Type B pancreatic cell (in vitro differentiated cells): ENCODE measurements at regions not wholly inside any gene's neighbourhood (a gene's known extent, or its start where the extent isn't known, plus 50 kb on each side); places are given as distances from the start of the nearest gene placed in this dataset.
A peak's percentile ranks its signal among the peaks of the same experiment; 100 is the strongest.

Experiments
- DNase-seq: peaks from one replicate; pipeline ENCODE4 v3.0.0; 2021; ENCODE audit warnings: mixed read lengths; ENCODE audit not compliant: unreplicated experiment; ENCODE audit errors: extremely low spot score
- H3K27ac Mint-ChIP-seq: 2 replicates; pipeline ENCODE4 v1.8.0; 2021; ENCODE audit warnings: mild to moderate bottlenecking, mixed read lengths
- H3K27me3 Mint-ChIP-seq: 2 replicates; pipeline ENCODE4 v1.8.0; 2021; ENCODE audit warnings: mixed read lengths
- H3K36me3 Mint-ChIP-seq: 2 replicates; pipeline ENCODE4 v1.8.0; 2021; ENCODE audit warnings: mixed read lengths
- H3K4me1 Mint-ChIP-seq: one replicate; pipeline ENCODE4 v1.8.0; 2021; ENCODE audit warnings: mixed read lengths; ENCODE audit not compliant: unreplicated experiment
- H3K4me3 Mint-ChIP-seq: 2 replicates; pipeline ENCODE4 v1.8.0; 2021; ENCODE audit warnings: mild to moderate bottlenecking, mixed read lengths
- H3K9me3 Mint-ChIP-seq: 2 replicates; pipeline ENCODE4 v1.8.0; 2021; ENCODE audit warnings: mixed read lengths
- TF ChIP-seq, protein P1 (sequence below): fragments of 200-600 bp; sonication (generic); conservative IDR thresholded peaks from 2 replicates; pipeline ENCODE4 v1.5.0; 2021; ENCODE audit warnings: antibody characterized with exemption, mild to moderate bottlenecking

DNA sequence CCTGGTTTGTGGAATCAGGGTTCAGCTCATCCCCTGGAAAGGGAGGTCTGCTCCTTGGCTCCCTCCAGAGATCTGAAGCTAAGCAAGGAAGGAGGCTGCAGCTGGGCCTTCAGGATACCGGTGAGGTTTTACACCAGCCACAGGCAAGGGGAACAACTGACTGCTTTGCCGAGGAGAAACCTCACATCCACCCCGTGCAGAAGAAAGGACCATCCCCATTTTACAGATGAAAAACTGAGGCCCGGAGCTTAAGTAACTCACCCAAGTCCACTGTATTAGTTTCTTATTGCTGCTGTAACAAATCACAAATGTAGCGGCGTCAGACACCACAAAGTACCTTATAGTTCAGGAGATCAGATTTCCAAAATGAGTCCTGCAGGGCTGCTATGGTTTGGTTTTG lies 173.7 kb downstream of the MN1 start:
- Mint-ChIP-seq H3K27ac (no peak overlapping the region), H3K4me1 (peaks cover 29% of the 10 kb centered on the region), H3K4me3 (no peak overlapping the region), H3K9me3 (peaks cover 5% of the 10 kb centered on the region), H3K27me3 (peaks cover 6% of the 10 kb centered on the region), H3K36me3 (peaks cover 3% of the 10 kb centered on the region)
- TF ChIP-seq, protein P1, sequence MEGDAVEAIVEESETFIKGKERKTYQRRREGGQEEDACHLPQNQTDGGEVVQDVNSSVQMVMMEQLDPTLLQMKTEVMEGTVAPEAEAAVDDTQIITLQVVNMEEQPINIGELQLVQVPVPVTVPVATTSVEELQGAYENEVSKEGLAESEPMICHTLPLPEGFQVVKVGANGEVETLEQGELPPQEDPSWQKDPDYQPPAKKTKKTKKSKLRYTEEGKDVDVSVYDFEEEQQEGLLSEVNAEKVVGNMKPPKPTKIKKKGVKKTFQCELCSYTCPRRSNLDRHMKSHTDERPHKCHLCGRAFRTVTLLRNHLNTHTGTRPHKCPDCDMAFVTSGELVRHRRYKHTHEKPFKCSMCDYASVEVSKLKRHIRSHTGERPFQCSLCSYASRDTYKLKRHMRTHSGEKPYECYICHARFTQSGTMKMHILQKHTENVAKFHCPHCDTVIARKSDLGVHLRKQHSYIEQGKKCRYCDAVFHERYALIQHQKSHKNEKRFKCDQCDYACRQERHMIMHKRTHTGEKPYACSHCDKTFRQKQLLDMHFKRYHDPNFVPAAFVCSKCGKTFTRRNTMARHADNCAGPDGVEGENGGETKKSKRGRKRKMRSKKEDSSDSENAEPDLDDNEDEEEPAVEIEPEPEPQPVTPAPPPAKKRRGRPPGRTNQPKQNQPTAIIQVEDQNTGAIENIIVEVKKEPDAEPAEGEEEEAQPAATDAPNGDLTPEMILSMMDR: no peak
- no peak for DNase-seq

DNA sequence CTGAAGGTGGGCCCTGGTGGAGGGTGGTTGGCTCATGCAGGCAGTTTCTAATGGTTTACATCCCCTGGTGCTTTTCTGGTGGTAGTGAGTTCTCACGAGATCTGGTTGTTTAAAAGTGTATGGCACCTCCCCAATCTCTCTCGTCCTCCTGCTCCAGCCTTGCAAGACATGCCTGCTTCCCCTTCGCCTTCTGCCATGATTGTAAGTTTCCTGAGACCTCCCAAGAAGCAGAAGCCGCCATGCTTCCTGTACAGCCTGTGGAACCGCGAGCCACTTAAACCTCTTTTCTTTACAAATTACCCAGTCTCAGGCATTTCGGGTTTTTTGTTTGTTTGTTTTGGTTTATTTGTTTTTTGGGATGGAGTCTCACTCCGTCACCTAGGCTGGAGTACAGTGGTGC lies 173.2 kb downstream of the MN1 start:
- DNase-seq: no peak
- H3K27ac Mint-ChIP-seq: peak overlapping the region; percentile 83
- H3K36me3 Mint-ChIP-seq: peaks cover 3% of the 10 kb centered on the region
- H3K4me1 Mint-ChIP-seq: peaks cover 33% of the 10 kb centered on the region
- H3K9me3 Mint-ChIP-seq: peaks cover 5% of the 10 kb centered on the region
- peaks cover 7% of the 10 kb centered on the region for H3K27me3 Mint-ChIP-seq
- TF ChIP-seq, protein P1: no peak
- no peak overlapping the region for H3K4me3 Mint-ChIP-seq

DNA sequence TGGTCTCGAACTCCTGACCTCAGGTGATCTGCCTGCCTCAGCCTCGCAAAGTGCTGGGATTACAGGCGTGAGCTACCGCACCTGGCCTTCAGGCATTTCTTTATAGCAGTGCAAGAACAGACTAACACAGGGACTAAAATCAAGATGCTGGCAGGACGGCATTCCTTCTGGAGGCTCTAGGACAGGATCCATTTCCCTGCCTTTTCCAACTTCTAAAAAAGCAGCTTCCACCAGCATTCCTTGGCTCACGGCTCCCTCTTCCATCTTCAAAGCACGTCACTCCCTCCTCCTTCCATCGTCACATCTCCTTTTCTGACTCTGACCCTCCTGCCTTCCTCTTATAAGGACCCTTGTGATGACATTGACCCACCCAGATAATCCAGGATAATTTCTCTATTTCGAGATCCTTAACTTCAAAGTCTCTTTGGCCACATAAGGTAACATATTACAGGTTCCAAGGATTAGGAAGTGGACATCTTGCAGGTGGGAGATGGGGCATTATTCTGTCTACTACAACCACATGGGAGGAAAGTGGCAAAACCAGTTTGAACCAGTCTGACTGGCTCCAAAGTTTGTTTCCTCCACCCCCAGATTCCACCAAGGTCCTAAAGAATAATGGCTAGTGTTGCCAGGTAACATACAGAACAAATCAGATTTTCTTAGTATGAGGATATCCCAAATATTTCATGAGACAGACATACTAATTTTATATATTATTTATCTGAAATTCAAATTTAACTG lies 172.5 kb downstream of the MN1 start:
- TF ChIP-seq, protein P1: no peak
- Mint-ChIP-seq H3K36me3 (peaks cover 3% of the 10 kb centered on the region), H3K27me3 (peaks cover 14% of the 10 kb centered on the region), H3K9me3 (peaks cover 5% of the 10 kb centered on the region), H3K4me3 (peak overlapping the region; percentile 13), H3K4me1 (peaks cover 40% of the 10 kb centered on the region), H3K27ac (peak overlapping the region; percentile 83)
- no peak for DNase-seq

DNA sequence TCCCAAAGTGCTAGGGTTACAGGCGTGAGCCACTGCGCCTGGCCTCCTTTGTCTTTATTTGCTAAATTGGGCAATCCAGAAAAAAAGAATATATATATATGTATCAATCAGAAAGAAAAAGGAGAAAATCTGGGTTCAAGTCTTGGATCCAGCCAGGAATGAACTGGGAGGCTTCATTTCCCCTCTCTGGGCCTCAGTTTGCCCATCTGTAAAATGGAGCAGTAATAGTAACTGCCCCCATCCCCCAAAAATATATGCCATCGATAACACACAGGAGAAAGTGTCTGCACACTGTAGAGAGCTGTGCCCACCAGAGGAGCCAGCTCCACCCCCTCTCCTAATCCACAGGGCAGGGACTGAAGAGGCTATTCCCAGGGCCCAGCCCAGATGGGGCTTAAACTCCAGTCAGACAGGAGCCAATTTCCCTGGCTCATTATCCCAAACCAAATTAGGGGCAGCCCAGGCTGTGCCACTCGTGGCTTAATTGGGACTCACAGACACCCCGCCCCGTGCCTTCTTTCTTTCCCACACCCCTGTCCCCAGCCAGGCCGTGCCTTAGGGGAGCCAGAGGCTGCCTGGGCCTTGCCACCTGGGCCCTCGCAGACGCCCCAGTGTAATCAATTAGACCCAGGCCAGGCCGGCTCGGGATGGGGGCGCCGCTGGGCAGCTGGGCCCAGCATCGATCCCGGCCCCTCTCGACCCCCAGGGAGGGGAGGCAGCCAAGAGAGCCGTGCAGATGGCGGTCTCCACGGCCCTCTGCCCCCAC lies 171.5 kb downstream of the MN1 start:
- Mint-ChIP-seq H3K4me3 (no peak overlapping the region), H3K4me1 (peaks cover 35% of the 10 kb centered on the region), H3K27me3 (peaks cover 19% of the 10 kb centered on the region), H3K36me3 (peaks cover 3% of the 10 kb centered on the region), H3K27ac (no peak overlapping the region), H3K9me3 (peaks cover 5% of the 10 kb centered on the region)
- TF ChIP-seq, protein P1: no peak
- no peak for DNase-seq

DNA sequence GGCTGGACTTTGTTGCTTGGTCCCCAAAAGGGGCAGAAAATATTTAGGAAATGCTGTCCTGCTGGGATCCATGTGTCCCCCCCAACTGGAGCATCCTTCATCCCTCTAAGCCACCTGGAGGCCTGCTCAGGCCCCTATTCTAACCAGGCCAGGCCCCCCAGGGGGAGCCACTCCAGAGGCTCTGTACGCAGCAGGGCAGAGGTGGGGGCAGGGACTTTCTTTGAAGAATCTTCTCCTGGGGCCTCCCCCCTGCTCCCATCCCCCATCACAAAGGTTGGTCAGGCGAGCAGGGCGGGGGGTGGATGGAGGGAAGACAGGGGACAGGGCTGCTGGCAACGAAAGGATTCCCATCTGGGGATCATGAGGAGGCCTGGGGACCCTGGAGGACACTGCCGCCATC lies 170.8 kb downstream of the MN1 start:
- no peak overlapping the region for H3K27ac Mint-ChIP-seq
- peaks cover 3% of the 10 kb centered on the region for H3K36me3 Mint-ChIP-seq
- TF ChIP-seq, protein P1: no peak
- H3K4me3 Mint-ChIP-seq: no peak overlapping the region
- DNase-seq: no peak
- peaks cover 26% of the 10 kb centered on the region for H3K27me3 Mint-ChIP-seq
- peaks cover 34% of the 10 kb centered on the region for H3K4me1 Mint-ChIP-seq
- peaks cover 5% of the 10 kb centered on the region for H3K9me3 Mint-ChIP-seq
